Testis (tissue), 2 donors: ENCODE measurements at regions not wholly inside any gene's neighbourhood (a gene's known extent, or its start where the extent isn't known, plus 50 kb on each side); places are given as distances from the start of the nearest gene placed in this dataset.

Source experiments
- DNase-seq: peaks from one replicate; pipeline ENCODE4 v3.0.0-alpha.2; 2019
- H3K27ac ChIP-seq, 2 donors: fragments of 200-600 bp; sonication (generic); one replicate each; pipeline ENCODE4 v1.5.1; 2019
- H3K27me3 ChIP-seq: fragments of 200-600 bp; sonication (generic); one replicate; pipeline ENCODE4 v1.5.1; 2019
- H3K36me3 ChIP-seq: fragments of 200-600 bp; sonication (generic); one replicate; pipeline ENCODE4 v1.5.1; 2017; ENCODE audit warnings: low read depth; ENCODE audit errors: missing control alignments
- H3K4me1 ChIP-seq: fragments of 200-600 bp; sonication (generic); one replicate; pipeline ENCODE4 v1.5.1; 2019
- H3K4me3 ChIP-seq, 2 donors: fragments of 200-600 bp; sonication (generic); one replicate each; pipeline ENCODE4 v1.5.1; 2017 to 2019
- H3K9me3 ChIP-seq: fragments of 200-600 bp; sonication (generic); one replicate; pipeline ENCODE4 v1.5.1; 2017
- CTCF ChIP-seq, 3 experiments: fragments of 450-650 bp in 2 of 3; fragments of 200-600 bp in 1 of 3; sonication (generic) in 1 of 3; IDR thresholded peaks; one replicate each; pipeline ENCODE4 v1.5.1; 2016 to 2019; ENCODE audit warnings: antibody characterized with exemption in 3 of 3, mild to moderate bottlenecking in 2 of 3, moderate library complexity in 1 of 3
- POLR2A ChIP-seq: fragments of 450-650 bp; IDR thresholded peaks from one replicate; pipeline ENCODE4 v1.6.1; 2017; ENCODE audit warnings: antibody characterized with exemption, mild to moderate bottlenecking, moderate library complexity
- WGBS, 2 donors: methylation state at CpG; one replicate each; pipeline ENCODE4 v1.1.5; 2018; 5-methylcytosine and 5-hydroxymethylcytosine counted together
- intact Hi-C: fragments of 100-400 bp; cut with DNase I; formaldehyde crosslinking; loops from one replicate; pipeline ENCODE4 v1.15.1; 2023; ENCODE audit warnings: low total_unique reads

- Histone ChIP-seq H3K36me3 (no peaks in the 10 kb centered on the region), H3K4me1 (no peaks in the 10 kb centered on the region), H3K4me3 (no peak overlapping the region), H3K27me3 (no peaks in the 10 kb centered on the region), H3K27ac (no peak overlapping the region), H3K9me3 (no peaks in the 10 kb centered on the region)
- 79 to 86% methylated on average over 7 of the region's 7 CpGs for WGBS, 2 donors
- TF ChIP-seq POLR2A (no peak), CTCF (IDR thresholded peaks at IDR 0.05) (no peak)
- no peak for DNase-seq
- intact Hi-C loops, result no loop called here
These were observed 813.4 kb downstream of the C6orf118 start for GRCh38 chr6:164495882-164496495.

- Histone ChIP-seq H3K36me3 (no peaks in the 10 kb centered on the region), H3K4me3 (no peak overlapping the region), H3K4me1 (no peaks in the 10 kb centered on the region), H3K27me3 (no peaks in the 10 kb centered on the region), H3K9me3 (no peaks in the 10 kb centered on the region), H3K27ac (no peak overlapping the region)
- no peak for DNase-seq
- 22 to 24% methylated on average over 2 of the region's 2 CpGs for WGBS, 2 donors
- TF ChIP-seq POLR2A, result no peak
- TF ChIP-seq CTCF (IDR thresholded peaks at IDR 0.05), result no peak
- intact Hi-C loops, result no loop called here
These were observed 831.0 kb downstream of the C6orf118 start for GRCh38 chr6:164478426-164478825.

- no peaks in the 10 kb centered on the region for H3K27me3 ChIP-seq
- intact Hi-C loops, result no loop called here
- H3K9me3 ChIP-seq, result no peaks in the 10 kb centered on the region
- no peak overlapping the region for H3K4me3 ChIP-seq
- no peaks in the 10 kb centered on the region for H3K4me1 ChIP-seq
- TF ChIP-seq CTCF (IDR thresholded peaks at IDR 0.05) (no peak), POLR2A (no peak)
- no peaks in the 10 kb centered on the region for H3K36me3 ChIP-seq
- DNase-seq, result no peak
- H3K27ac ChIP-seq, result no peak overlapping the region
- 75 to 83% methylated on average over 2 of the region's 2 CpGs for WGBS, 2 donors
These were observed 831.6 kb downstream of the C6orf118 start for GRCh38 chr6:164477790-164478189.

- no peaks in the 10 kb centered on the region for H3K27me3 ChIP-seq
- no peaks in the 10 kb centered on the region for H3K4me1 ChIP-seq
- H3K4me3 ChIP-seq, result no peak overlapping the region
- WGBS, 2 donors, result 78 to 83% methylated on average over 1 of the region's 1 CpG
- no peaks in the 10 kb centered on the region for H3K36me3 ChIP-seq
- no peaks in the 10 kb centered on the region for H3K9me3 ChIP-seq
- H3K27ac ChIP-seq, result no peak overlapping the region
- intact Hi-C loops, result no loop called here
- TF ChIP-seq CTCF (IDR thresholded peaks at IDR 0.05), result no peak
- no peak for TF ChIP-seq POLR2A
- DNase-seq, result no peak
These were observed 832.3 kb downstream of the C6orf118 start for GRCh38 chr6:164477101-164477500.

GRCh38 chr6:164469276-164469949 is 840.0 kb downstream of the C6orf118 start:
- Histone ChIP-seq H3K27ac (no peak overlapping the region), H3K9me3 (no peaks in the 10 kb centered on the region), H3K27me3 (no peaks in the 10 kb centered on the region), H3K36me3 (no peaks in the 10 kb centered on the region), H3K4me1 (no peaks in the 10 kb centered on the region), H3K4me3 (no peak overlapping the region)
- TF ChIP-seq POLR2A, result no peak
- no peak for TF ChIP-seq CTCF (IDR thresholded peaks at IDR 0.05)
- no peak for DNase-seq
- intact Hi-C loops, result no loop called here
- WGBS, 2 donors, result 78 to 80% methylated on average over 9 of the region's 9 CpGs
